ENCODE measurements at regions not wholly inside any gene's neighbourhood (a gene's known extent, or its start where the extent isn't known, plus 50 kb on each side); places are given as distances from the start of the nearest gene placed in this dataset.
"Not testable (repeated sequence)": the region's sequence is repeated elsewhere in the genome, so short reads cannot be mapped to it uniquely, and the experiment has no call there.

GRCh38 chr6:44010411-44011349 is 116.6 kb downstream of the MRPL14 start:
- DNase-seq = peak; percentile 67 to 85

GRCh38 chr6:44009425-44010321 is 117.6 kb downstream of the MRPL14 start:
- DNase-seq = no peak

- no peak for DNase-seq
Observed at GRCh38 chr6:44008821-44009370, 118.4 kb downstream of the MRPL14 start.

- DNase-seq = no peak
Observed at GRCh38 chr6:44007818-44008621, 119.2 kb downstream of the MRPL14 start.

- no peak for DNase-seq
Observed at GRCh38 chr6:44006872-44007303, 120.4 kb downstream of the MRPL14 start.

GRCh38 chr6:44006123-44006871 is 121.0 kb downstream of the MRPL14 start:
- no peak for DNase-seq

- no peak for DNase-seq
Observed at GRCh38 chr6:44005507-44005903, 121.7 kb downstream of the MRPL14 start.

GRCh38 chr6:44004625-44005506 is 122.4 kb downstream of the MRPL14 start:
- no peak for DNase-seq

GRCh38 chr6:44004136-44004535 is 123.1 kb downstream of the MRPL14 start:
- DNase-seq = no peak

GRCh38 chr6:44003345-44004061 is 123.7 kb downstream of the MRPL14 start:
- DNase-seq = no peak

GRCh38 chr6:44002593-44003344 is 124.5 kb downstream of the MRPL14 start:
- no peak for DNase-seq

- DNase-seq = no peak
Observed at GRCh38 chr6:44002067-44002592, 125.1 kb downstream of the MRPL14 start.

- DNase-seq = no peak
Observed at GRCh38 chr6:44001318-44002066, 125.8 kb downstream of the MRPL14 start.

- peak; percentile 30 to 46 for DNase-seq
Observed at GRCh38 chr6:44000164-44000842, 126.9 kb downstream of the MRPL14 start.

GRCh38 chr6:43999628-44000027 is 127.6 kb downstream of the MRPL14 start:
- DNase-seq = no peak

- not testable (repeated sequence) for DNase-seq
Observed at GRCh38 chr6:43998592-43999243, 128.5 kb downstream of the MRPL14 start.
